Thyroid gland (tissue), 4 donors: ENCODE measurements at regions not wholly inside any gene's neighbourhood (a gene's known extent, or its start where the extent isn't known, plus 50 kb on each side); places are given as distances from the start of the nearest gene placed in this dataset.

Experiments used
- CTCF ChIP-seq, 6 experiments: fragments of 200-600 bp in 3 of 6; fragments of 450-650 bp in 3 of 6; sonication (generic) in 3 of 6; IDR thresholded peaks; one replicate each; pipeline ENCODE4 v1.5.1; 2016 to 2019; ENCODE audit warnings: antibody characterized with exemption in 6 of 6, mild to moderate bottlenecking in 2 of 6, inconsistent platforms in 1 of 6, moderate library complexity in 1 of 6
- POLR2A ChIP-seq, 2 donors: fragments of 450-650 bp; IDR thresholded peaks; one replicate each; pipeline ENCODE4 v1.6.1; 2017; ENCODE audit warnings: antibody characterized with exemption in 2 of 2, mild to moderate bottlenecking in 2 of 2, moderate library complexity in 1 of 2

DNA sequence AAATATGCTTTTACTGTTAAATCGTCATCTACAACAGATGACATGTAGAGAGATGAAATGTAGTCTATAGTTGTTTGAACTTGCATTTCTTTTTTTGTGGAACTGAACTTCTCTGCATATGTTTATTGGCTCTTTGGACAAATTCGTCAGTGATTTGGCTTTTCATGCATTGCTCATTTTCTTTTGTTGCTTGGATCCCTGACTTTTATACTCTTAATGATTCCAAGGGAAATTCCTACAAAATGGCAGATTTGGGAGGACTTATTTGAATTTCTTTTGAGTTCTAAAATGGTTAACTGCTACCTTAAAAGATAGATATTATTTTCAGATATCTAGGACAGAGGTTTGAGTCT lies 65.4 kb downstream of the UTRN start:
- TF ChIP-seq POLR2A (IDR thresholded peaks at IDR 0.05) (no peak), CTCF (IDR thresholded peaks at IDR 0.05) (no peak)
